Stimulated activated CD8-positive, alpha-beta memory T cell treated with anti-CD3 and anti-CD28 coated beads, Interleukin-15, amount 100 ng/mL, for 1 hour (primary cell): ENCODE measurements at regions not wholly inside any gene's neighbourhood (a gene's known extent, or its start where the extent isn't known, plus 50 kb on each side); places are given as distances from the start of the nearest gene placed in this dataset.
"Not testable (repeated sequence)": the region's sequence is repeated elsewhere in the genome, so short reads cannot be mapped to it uniquely, and the experiment has no call there.

Source experiments
- DNase-seq: peaks from one replicate; pipeline ENCODE4 v3.0.0-alpha.2; 2020; ENCODE audit warnings: low read depth

DNA sequence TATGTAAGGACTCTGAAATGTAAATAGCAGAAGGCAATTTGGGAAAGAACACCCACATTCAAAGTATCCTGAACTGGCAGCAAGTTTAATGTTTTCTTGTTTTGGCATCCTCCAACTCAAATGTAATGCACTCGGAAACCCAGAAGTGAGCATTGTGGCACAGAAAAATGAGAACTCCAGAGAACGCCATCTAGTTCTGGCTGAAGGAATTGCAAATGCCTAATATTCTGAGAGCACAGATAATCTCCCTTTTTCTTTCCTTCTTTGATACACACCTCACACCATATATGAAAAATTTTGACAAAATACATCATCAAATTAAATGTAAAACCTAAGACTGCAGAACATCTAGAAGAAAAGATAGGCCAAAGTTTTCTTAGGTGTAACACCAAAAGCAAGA is 52.1 kb downstream of the PWWP3B start:
- no peak for DNase-seq

DNA sequence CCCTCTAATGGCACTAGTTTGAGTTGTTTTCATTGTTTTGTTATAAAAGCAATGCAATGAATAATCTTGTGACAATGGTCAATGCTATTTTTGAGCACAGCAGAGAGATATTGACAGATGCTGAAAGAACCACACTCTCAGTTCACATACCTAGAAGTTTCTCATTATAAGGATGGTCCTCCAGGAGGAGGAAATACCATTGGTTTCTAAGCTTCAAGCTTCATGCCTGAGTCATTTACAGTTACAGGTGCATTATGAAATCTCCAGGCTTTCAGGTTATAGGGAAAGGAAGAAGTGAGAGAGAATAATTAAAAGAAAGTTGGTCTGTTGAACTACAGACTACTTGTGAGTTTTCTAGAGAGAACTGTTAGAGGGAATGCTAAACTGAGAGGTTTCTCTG is 75.3 kb downstream of the PWWP3B start:
- DNase-seq: no peak

DNA sequence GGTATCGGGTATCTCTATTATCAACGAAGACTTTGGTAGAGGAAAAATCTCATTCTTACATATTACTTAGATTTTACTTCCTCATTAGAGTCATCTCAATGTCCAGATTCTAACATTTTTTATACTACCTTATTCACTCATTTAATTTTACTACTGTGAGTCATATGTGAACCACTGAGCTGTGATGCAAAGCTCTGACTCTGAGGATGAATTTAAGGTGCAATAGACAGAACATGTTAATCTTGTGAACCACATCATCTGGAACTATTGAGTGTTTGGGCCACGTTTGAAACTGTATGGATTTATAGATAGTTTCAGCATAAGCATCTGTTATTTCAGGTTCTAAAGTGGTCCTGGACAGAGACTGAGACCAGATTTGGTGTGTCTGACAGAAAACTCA is 78.4 kb downstream of the PWWP3B start:
- DNase-seq: no peak

DNA sequence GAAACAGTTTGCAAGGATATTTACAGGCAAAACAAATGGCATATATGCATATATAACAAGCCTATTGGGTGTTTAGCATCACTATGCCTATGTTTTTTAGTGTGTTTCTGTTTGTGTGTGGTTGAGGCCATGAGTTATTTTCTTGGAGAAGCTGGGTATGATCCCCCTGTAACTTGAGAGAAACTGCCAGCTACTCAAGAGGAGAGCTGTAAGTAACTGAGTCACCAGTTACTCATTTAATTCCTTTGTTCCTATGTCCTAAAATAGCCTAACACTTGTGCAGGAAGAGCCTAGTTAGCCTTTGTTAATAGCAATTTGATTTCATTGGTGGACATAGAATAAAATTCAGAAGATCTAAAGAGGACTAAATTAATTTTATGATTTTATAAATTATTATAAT is 79.1 kb downstream of the PWWP3B start:
- no peak for DNase-seq

DNA sequence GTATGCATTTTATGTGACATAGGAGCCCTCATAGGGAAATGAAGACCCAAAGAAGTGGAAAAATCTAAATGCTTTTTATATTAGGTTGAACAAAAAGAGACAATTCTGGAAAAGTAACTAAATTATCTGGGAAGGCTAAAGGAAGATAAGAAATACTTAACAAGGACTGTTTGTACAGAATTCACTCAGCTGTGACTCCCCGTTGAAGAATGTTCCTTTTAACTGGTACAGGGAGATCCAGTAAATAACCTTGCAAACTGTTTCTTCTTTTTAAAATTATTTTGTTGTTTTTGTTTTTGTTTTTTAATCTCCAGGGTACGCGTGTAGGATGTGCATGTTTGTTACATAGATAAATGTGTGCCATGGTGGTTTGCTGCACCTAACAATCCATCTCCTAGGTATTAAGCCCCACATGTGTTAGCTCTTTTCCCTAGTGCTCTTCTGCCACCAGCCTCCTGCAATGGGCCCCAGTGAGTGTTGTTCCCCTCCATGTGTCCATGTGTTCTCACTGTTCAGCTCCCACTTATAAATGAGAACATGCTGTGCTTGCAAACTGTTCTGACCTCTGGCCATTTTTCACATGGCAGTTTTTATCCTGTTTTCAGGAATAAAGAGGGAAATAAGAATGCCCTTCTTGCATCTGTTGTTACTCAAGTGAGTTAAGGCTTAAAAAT is 81.7 kb downstream of the PWWP3B start:
- DNase-seq: no peak

DNA sequence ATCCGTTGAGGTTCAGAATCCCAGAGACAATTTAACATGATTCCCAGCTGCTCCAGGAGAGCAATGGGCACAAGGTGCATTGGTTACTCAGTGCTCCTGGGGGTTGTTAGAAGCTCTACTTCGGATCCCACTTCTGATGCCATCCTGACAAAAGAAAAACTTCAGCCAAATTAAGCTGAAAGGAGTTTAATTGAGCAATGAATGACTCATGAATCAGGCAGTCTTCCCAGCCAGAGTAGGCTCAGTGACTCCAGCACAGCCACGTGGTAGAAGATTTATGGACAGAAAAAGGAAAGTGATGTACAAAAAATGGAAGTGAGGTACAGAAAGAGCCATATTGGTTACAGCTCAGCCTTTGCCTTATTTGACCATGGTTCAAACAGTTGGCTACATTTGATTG is 95.7 kb downstream of the PWWP3B start:
- no peak for DNase-seq

DNA sequence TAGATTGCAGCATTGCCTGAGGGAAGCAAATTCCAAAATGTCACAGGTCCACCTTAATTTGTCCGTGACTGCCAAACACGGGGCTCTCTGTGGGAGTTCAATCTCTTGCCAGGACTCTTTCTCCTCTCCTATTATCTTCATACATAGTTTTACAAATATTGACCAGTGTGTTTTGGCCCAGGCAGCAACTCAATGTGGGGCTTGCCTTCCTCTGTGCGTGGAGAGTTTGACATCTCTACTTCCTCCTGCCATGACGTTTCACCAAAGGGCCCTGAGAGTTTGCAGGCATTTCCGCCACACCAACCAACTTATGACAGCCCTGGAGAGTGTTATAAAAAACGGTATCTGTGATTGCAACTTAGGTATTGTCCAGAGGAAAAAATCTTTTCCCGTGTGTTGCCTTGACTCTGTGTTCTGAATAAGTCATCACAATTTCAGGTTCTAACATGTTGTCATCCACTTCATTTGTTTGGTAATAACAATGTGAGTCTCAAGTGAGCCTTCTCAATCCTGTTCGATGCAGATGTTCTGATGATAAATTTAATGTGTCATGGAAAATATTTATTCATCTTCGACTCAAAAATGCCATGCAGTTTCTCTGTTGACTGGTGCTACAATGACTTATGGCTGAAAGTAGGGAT is 106.0 kb downstream of the PWWP3B start:
- not testable (repeated sequence) for DNase-seq

DNA sequence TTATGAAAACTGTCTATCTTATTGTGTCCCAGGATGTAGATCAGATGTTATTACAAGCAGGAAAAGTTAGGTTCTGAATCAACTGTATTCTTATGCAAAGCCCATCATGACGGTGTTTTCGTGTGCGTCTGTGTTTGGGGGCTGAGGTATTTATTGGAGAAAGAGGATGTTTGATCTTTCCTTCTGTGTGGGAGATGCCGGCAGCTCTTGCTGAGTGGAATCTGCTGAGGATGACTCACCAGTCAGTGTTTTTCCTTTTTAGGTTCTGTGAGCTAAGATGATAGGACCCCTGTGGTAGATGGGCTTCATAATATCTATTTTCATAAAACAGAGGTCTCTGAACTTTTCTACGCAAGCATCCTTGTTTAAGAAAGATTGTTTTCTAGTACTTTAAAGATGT is 107.1 kb downstream of the PWWP3B start:
- DNase-seq: not testable (repeated sequence)

DNA sequence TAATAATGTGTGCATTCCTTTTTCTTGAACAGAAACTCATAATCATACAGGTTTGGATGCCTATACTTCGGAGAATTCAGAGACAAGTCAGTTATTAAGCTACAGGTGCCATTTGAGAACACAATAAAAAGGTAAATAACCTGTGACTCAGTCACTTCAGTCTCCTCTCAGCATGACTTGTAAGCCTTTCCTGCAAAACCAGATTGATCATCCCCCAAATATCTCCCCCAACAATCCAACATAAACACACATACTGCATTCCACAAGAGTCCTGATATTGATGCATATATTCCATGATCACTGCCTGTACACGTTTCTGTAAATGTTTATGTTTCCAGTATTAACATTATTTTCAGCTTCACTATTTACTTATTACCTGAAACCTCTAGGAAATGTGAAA is 110.8 kb downstream of the PWWP3B start:
- no peak for DNase-seq

DNA sequence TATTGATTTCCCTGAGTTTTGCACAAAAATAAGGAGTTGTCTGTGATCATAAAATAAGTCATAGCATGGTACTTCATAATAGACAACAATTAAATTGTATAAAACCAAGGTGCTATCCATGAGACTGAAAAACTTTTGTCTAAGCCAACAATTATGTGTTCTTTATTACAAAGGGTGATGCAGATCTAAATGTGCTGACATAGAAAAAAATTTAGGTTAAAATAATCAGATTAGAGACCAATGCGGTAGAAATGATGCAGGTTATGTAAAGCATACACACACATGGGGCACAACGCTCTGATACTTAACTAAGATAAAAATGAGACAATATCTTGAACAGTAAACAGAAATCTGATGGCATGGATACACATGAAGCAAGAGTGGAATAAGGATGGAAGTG is 113.3 kb downstream of the PWWP3B start:
- DNase-seq: no peak

DNA sequence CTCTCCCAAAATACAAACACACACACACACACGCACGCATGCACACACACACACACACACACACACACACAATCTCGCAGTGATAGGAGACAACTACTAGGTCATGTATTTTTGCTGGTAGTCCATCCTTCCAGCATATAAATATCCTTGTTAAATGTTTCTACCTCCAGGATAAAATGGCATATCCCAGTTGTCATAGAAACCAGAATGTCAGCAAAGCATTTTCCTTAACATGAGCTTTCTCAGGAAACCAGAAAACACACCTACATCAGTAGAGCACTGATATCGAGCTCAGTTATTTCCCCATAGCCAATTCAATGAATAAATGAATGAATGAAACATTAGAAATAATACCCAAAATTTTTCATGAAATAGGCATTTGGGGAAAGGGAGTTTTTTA is 115.7 kb downstream of the PWWP3B start:
- DNase-seq: no peak

DNA sequence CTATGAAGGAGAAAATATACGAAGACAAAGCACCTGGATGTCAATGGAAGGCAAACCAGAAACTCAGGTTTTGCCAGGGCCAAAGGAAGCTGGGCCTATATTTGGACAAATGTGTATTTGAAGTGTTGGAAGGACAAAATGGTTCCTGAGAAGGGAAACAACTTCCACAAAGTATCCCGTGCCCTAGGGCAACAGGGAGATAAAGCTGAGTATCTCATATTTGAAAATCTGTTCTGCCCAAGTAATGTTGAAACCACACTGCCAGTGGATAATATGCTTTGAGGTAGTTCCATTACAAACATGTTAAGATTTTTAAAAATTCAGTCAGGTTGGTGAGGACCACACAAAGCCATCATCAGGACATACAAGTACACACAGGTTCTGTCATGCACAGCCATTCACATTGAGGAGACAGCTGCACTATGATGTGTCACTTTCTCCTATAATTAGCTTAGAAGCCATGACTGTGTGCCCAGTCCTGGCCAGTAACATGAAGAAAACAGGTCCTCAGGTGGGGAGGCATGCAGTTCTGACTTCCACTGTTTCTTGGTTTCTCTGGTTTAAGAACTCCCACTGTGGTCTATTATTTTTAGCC is 116.4 kb downstream of the PWWP3B start:
- DNase-seq: no peak

DNA sequence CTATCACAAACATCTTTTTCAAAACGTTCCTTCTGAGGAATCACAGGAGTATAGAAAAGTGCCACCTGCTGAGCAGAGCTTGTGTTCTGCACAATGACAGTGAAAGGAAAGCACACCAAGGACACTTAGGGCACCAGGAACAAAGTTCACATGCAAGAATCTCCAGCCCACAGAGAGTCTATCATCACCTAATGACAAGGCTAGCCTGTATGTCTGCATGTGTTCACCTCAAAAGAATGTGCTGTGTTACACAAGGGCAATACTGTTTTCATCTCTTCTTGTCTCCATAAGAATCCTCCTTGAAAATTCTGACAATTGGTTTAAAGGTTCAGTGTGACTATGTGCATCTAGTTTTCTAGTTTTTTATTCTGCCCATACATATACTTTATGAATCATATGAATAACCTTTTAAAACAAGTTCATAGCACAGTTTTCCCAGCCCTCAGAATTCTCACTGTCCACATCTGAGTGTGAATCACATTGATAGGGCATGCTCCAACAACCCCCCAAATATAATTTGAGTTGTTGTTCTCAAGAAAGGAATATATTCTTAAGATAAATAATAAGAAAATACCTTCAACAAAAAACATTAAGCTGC is 118.0 kb downstream of the PWWP3B start:
- DNase-seq: no peak

DNA sequence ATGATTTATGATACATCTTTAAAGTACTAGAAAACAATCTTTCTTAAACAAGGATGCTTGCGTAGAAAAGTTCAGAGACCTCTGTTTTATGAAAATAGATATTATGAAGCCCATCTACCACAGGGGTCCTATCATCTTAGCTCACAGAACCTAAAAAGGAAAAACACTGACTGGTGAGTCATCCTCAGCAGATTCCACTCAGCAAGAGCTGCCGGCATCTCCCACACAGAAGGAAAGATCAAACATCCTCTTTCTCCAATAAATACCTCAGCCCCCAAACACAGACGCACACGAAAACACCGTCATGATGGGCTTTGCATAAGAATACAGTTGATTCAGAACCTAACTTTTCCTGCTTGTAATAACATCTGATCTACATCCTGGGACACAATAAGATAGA is 122.7 kb downstream of the PWWP3B start:
- DNase-seq: not testable (repeated sequence)

DNA sequence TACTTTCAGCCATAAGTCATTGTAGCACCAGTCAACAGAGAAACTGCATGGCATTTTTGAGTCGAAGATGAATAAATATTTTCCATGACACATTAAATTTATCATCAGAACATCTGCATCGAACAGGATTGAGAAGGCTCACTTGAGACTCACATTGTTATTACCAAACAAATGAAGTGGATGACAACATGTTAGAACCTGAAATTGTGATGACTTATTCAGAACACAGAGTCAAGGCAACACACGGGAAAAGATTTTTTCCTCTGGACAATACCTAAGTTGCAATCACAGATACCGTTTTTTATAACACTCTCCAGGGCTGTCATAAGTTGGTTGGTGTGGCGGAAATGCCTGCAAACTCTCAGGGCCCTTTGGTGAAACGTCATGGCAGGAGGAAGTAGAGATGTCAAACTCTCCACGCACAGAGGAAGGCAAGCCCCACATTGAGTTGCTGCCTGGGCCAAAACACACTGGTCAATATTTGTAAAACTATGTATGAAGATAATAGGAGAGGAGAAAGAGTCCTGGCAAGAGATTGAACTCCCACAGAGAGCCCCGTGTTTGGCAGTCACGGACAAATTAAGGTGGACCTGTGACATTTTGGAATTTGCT is 123.8 kb downstream of the PWWP3B start:
- not testable (repeated sequence) for DNase-seq

DNA sequence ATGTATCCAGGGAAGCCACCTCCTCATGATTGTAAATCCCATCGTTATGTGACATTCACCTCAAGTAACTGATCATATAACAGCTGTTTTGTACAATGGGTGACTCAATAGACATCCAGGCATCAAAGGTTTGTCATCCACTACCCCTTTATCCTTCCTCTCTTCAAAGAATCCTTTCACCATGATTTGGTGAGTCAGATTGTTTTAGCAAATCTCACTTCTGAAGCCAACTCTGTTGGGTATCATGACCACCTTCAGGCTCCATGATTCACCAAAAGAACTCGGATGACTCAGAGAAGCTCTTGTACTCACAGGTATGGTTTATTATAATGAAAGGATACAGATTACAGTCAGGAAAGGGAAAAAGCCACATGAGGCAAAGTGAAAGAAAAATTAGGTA is 132.1 kb downstream of the PWWP3B start:
- no peak for DNase-seq

DNA sequence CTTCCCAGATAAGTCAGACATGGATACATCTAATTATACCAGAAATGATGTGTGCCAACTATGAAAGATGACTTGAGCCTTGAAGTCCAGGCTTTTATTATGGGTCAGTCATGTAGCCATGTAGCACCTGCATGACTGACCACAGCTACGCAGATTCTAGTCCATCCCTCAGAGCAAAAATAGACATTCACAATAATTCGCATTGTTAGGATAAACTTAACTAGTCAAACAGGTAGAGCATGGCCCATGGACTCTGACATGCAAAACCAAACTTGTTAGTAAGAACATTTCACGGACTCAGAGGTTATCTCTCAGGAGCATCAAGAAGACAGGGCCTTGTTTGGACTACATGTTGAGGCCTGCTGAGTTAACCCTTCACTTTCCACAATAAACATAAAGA is 132.6 kb downstream of the PWWP3B start:
- no peak for DNase-seq

DNA sequence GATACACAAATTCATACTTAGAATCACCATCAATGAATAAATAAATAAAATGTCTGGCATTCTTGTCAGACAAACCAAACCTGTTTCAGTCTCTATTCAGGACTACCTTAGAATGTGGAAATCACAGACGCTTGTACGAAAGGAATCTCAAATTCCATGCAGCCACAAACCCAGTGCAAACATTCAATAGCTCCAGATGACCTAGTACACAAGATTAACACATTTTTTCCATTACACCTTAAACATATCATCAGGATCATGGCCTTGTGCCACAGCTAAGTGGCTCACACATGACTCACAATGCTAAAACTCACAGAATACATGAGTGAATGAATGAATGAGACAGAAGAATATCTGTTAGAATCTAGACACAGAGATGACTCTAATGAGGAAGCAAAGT is 134.2 kb downstream of the PWWP3B start:
- no peak for DNase-seq

DNA sequence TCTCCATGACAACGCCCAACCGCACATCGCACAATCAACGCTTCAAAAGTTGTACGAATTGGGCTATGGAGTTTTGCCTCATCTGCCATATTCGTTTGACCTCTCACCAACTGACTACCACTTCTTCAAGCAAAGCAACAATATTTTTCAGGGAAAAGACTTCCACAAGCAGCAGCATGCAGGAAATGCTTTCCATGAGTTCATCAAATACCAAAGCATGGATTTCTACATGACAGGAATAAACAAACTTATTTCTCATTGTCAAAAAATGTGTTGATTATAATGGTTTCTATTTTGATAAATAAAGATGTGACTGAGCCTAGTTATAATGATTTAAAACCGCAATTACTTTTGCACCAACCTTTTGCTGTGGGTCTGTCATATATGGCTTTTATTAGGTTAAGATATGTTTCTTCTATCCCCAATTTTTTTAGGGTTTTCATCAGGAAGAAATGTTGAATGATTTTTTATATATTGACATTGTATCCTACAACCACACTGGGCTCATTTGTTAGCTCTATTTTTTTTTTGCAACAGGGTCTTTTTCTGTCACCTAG is 138.4 kb downstream of the PWWP3B start:
- no peak for DNase-seq

DNA sequence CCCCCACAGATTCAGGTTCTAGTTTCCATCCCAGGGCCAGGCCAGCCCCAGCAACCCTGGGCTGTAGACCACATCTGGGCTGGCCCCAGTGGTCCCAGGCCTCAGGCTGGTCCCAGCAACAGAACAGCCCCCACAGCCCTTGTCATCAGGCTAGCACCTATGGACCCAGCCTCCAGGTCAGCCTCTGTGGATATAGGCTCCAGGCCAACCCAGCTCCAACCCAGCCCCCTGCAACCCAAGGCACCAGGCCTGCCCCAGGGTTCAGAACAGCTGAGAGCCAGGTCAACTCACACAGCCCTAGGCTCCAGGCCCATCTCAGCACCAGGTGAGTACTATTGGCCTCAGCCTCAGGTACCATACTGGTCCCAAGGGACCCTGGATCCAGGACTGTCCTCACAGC is 155.3 kb downstream of the PWWP3B start:
- no peak for DNase-seq

DNA sequence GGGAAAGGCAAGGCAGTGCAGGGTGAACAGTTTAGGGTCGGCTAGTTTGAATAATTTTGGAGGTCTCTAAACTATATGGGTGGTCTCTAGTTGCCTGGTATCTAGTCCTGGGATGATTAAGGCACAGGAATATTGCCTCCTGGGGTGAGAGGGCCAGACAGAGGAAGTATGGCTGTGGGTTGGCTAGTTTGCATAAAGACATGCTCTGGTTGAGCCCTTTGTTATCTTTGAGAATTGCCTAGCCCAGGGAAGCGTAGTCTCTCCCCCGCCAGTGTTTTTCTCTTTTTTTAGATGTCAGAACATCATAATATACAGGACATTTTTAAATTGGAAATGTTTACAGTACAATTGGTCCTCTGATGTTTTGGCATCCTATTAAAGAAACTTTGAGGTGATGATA is 163.5 kb downstream of the PWWP3B start:
- DNase-seq: no peak

DNA sequence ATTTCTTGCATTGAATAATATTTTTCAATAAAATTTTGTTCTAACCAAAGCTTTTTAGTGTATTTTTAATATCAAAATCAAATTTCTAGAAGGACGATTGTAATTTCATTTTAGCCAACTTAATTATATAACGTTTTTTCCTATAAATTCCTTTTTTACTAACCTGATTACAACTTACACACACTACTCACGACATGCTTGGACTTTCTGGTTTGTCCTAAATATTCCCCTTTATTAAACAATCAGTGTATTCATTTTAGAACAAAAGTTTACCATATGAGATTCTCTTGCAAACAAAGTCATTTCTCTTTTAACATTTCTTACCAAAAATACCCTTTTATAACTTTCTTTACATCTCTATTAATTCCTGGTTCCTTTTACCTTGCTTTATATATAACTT is 173.7 kb downstream of the PWWP3B start:
- no peak for DNase-seq

DNA sequence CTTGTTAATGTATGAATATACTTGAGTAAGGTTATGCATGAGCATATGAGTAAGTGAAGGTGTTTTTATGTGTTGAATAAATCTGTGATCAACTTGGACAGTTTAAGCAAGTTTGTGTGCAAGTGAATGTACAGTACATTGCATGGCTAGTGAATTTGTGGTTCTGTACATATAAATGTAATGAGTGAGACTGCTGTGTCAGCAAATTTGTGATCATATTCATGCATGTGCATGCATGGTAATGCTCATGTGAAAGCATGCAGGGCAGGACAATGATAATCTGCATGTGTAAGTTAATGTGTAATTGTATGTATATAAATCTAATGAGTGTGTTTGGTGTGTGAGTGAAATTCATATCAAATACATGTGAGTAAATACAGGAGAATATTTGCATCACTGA is 188.5 kb downstream of the PWWP3B start:
- DNase-seq: no peak
